GM12878 (cell line): ENCODE measurements at regions not wholly inside any gene's neighbourhood (a gene's known extent, or its start where the extent isn't known, plus 50 kb on each side); places are given as distances from the start of the nearest gene placed in this dataset.

Experiments
- ATAC-seq: fragments of 200-7000 bp; cut with Tn5 transposase; 3 replicates; pipeline ENCODE4 v1.9.1; 2020; ENCODE audit warnings: mild to moderate bottlenecking, moderate library complexity
- BruUV-seq: library from RNA; stranded (reverse); fragments of 400-500 nt; replicated peaks from 2 replicates; lab custom pipeline; 2021; lab: Mats Ljungman, UMichigan
- CTCF ChIA-PET: fragments of 300-600 bp; sonication (Branson Sonifier 250); formaldehyde crosslinking; extraction: SDS; loops from one replicate; lab custom pipeline; 2021; ENCODE audit warnings: inconsistent platforms; lab: Yijun Ruan, JAX
- POLR2A ChIA-PET: fragments of 350-600 bp; formaldehyde crosslinking; extraction: SDS; loops from one replicate; lab custom pipeline; 2021; ENCODE audit warnings: inconsistent platforms; lab: Charles Lee
- RAD21 ChIA-PET: fragments of 300-600 bp; sonication (Branson Sonifier 250); formaldehyde crosslinking; loops from one replicate; lab custom pipeline; 2023; ENCODE audit warnings: antibody characterized with exemption; ENCODE audit not compliant: unreplicated experiment; lab: Charles Lee
- SMC1A ChIA-PET: fragments of 300-600 bp; sonication (Branson Sonifier 250); formaldehyde crosslinking; loops from one replicate; lab custom pipeline; 2023; ENCODE audit not compliant: unreplicated experiment, uncharacterized antibody; lab: Charles Lee
- DNase-seq: peaks from one replicate; pipeline ENCODE4 v3.0.0-alpha.2; 2011; ENCODE audit warnings: low read depth, low spot score
- FAIRE-seq: peaks from 3 replicates; lab custom pipeline; 2011; peaks lifted over from hg19 to GRCh38; lab: Jason Lieb, UNC
- H2AFZ ChIP-seq: 2 replicates; pipeline ENCODE4 v1.6.0; 2011; ENCODE audit warnings: low read depth, low read length, control low read depth; ENCODE audit not compliant: control insufficient read depth
- H3K27ac ChIP-seq: 2 replicates; pipeline ENCODE4 v1.5.1; 2011; ENCODE audit warnings: control low read depth; ENCODE audit not compliant: control insufficient read depth, insufficient read depth
- H3K27me3 ChIP-seq, 2 experiments: replicated peaks in 1 of 2; 2 replicates each; pipeline versions ENCODE4 v1.6.0 to v1.6.1; 2011; ENCODE audit warnings: low read length in 1 of 2; ENCODE audit not compliant: control insufficient read depth in 2 of 2, insufficient read depth in 2 of 2
- H3K36me3 ChIP-seq, 2 experiments: 2 replicates each; pipeline ENCODE4 v1.5.1; 2011; ENCODE audit warnings: low read length in 1 of 2; ENCODE audit not compliant: control insufficient read depth in 2 of 2, insufficient read depth in 2 of 2
- H3K4me1 ChIP-seq: 2 replicates; pipeline ENCODE4 v1.6.1; 2011; ENCODE audit warnings: mild to moderate bottlenecking, low read length, moderate library complexity, mixed read lengths; ENCODE audit not compliant: control insufficient read depth, insufficient read depth
- H3K4me2 ChIP-seq: 2 replicates; pipeline ENCODE4 v1.6.0; 2011; ENCODE audit warnings: control low read depth; ENCODE audit not compliant: control insufficient read depth, insufficient read depth
- H3K4me3 ChIP-seq: fragments of 200-600 bp; sonication (generic); 2 replicates; pipeline ENCODE4 v1.5.1; 2016
- H3K79me2 ChIP-seq: 2 replicates; pipeline ENCODE4 v1.6.0; 2011; ENCODE audit warnings: low read length; ENCODE audit not compliant: control insufficient read depth, insufficient read depth
- H3K9ac ChIP-seq: 2 replicates; pipeline ENCODE4 v1.8.0; 2011; ENCODE audit warnings: low read length, control low read depth, mixed read lengths; ENCODE audit not compliant: control insufficient read depth, insufficient read depth
- H3K9me3 ChIP-seq: replicated peaks from 3 replicates; pipeline ENCODE4 v1.5.1; 2011; ENCODE audit warnings: mild to moderate bottlenecking, low read length; ENCODE audit not compliant: control insufficient read depth, insufficient read depth
- H4K20me1 ChIP-seq: 2 replicates; pipeline ENCODE4 v1.6.0; 2011; ENCODE audit not compliant: control insufficient read depth, insufficient read depth
- CHD2 ChIP-seq: IDR thresholded peaks from 2 replicates; pipeline ENCODE4 v1.6.1; 2011; ENCODE audit warnings: low read depth, low read length, improper control_type of control experiment, borderline replicate concordance
- CREB1 ChIP-seq: IDR thresholded peaks from 2 replicates; pipeline ENCODE4 v1.6.1; 2012; ENCODE audit warnings: low read depth, mild to moderate bottlenecking, inconsistent platforms
- HSF1 ChIP-seq: fragments of 150-350 bp; IDR thresholded peaks from 2 replicates; pipeline ENCODE4 v1.6.1; 2014; ENCODE audit warnings: mild to moderate bottlenecking, low read depth, low read length
- IRF3 ChIP-seq: fragments of 450-650 bp; IDR thresholded peaks from 2 replicates; pipeline ENCODE4 v1.6.1; 2014; ENCODE audit warnings: mild to moderate bottlenecking
- TAF1 ChIP-seq: IDR thresholded peaks from 2 replicates; pipeline ENCODE4 v1.6.1; 2011; ENCODE audit warnings: mild to moderate bottlenecking, low read depth, low read length, borderline replicate concordance
- YBX1 ChIP-seq: fragments of 450-650 bp; IDR thresholded peaks from 2 replicates; pipeline ENCODE4 v1.6.1; 2016; ENCODE audit warnings: antibody characterized with exemption
- ZSCAN29 ChIP-seq: fragments of 450-650 bp; IDR thresholded peaks from 2 replicates; pipeline ENCODE4 v1.6.1; 2017; ENCODE audit warnings: mild to moderate bottlenecking, moderate library complexity
- WGBS: methylation state at CpG from one replicate; pipeline ENCODE4 v1.1.6; 2016; ENCODE audit warnings: low lambda C conversion rate; ENCODE audit not compliant: insufficient replicate concordance, insufficient coverage; ENCODE audit errors: missing lambda C conversion rate; 5-methylcytosine and 5-hydroxymethylcytosine counted together
- in situ Hi-C: fragments of 300-500 bp; cut with MboI; formaldehyde crosslinking; loops from 9 replicates; pipeline ENCODE4 v1.14.3; 2018; ENCODE audit warnings: mixed read lengths
- intact Hi-C: fragments of 100-400 bp; cut with micrococcal nuclease; formaldehyde crosslinking; loops from one replicate; pipeline ENCODE4 v1.14.2; 2022; ENCODE audit not compliant: unreplicated experiment

- H3K9me3 ChIP-seq = peaks cover 12% of the 10 kb centered on the region
- intact Hi-C loops (no loop called here), in situ Hi-C loops (no loop called here)
- H3K79me2 ChIP-seq = peaks cover 2% of the 10 kb centered on the region; the same call in 1 of the 2 replicates
- no peak overlapping the region for H3K4me3 ChIP-seq
- H3K4me2 ChIP-seq = no peak overlapping the region
- ChIA-PET SMC1A (interaction anchor here (0.7 to 2.7 kb wide), 8 partner anchors 13 to 137 kb away, joined by 3 to 6 read pairs (median 4); no protein-coding TSS in a partner anchor), POLR2A (no interaction called here), CTCF (interaction anchor here (0.7 kb wide), 1 partner anchor 137 kb away, joined by 3 read pairs; no protein-coding TSS in a partner anchor), RAD21 (no interaction called here)
- H2AFZ ChIP-seq = no peak overlapping the region
- FAIRE-seq (no peak), DNase-seq (no peak), ATAC-seq (no peak)
- 4% methylated on average over 2 of the region's 2 CpGs for WGBS
- no peak overlapping the region for H3K9ac ChIP-seq
- H3K27ac ChIP-seq = no peak overlapping the region
- no peaks in the 10 kb centered on the region for H3K27me3 ChIP-seq
- TF ChIP-seq CREB1 = no peak
- TF ChIP-seq IRF3 = no peak
- TF ChIP-seq CHD2 = no peak
- no peak for TF ChIP-seq ZSCAN29
- TF ChIP-seq YBX1 = no peak
- TF ChIP-seq TAF1 = no peak
- no peak for TF ChIP-seq HSF1
- no TSS peak for BruUV-seq
- peaks cover 11% of the 10 kb centered on the region for H3K4me1 ChIP-seq
- H4K20me1 ChIP-seq = no peaks in the 10 kb centered on the region
- no peaks in the 10 kb centered on the region for H3K36me3 ChIP-seq
Observed at GRCh38 chr13:73973156-73973555, 161.0 kb downstream of the KLF12 start.
